ENCODE measurements at regions not wholly inside any gene's neighbourhood (a gene's known extent, or its start where the extent isn't known, plus 50 kb on each side); places are given as distances from the start of the nearest gene placed in this dataset.
"Not testable (repeated sequence)": the region's sequence is repeated elsewhere in the genome, so short reads cannot be mapped to it uniquely, and the experiment has no call there.

GRCh38 chrX:1877780-1878179 lies 262.9 kb downstream of the ASMT start:
- Histone ChIP-seq H3K4me1 (no peaks in the 10 kb centered on the region), H3K36me3 (no peaks in the 10 kb centered on the region), H3K9me3 (no peaks in the 10 kb centered on the region), H3K27me3 (no peaks in the 10 kb centered on the region), H3K4me3 (no peak overlapping the region), H3K27ac (no peak overlapping the region)
- no peak for TF ChIP-seq POLR2A (IDR thresholded peaks at IDR 0.05)
- no peak for TF ChIP-seq CTCF (IDR thresholded peaks at IDR 0.05)
- no peak for DNase-seq

GRCh38 chrX:1880884-1881817 lies 266.3 kb downstream of the ASMT start:
- not testable (repeated sequence) for H3K27me3 ChIP-seq, H3K4me1 ChIP-seq, DNase-seq, H3K27ac ChIP-seq, H3K9me3 ChIP-seq, H3K36me3 ChIP-seq, H3K4me3 ChIP-seq

- Histone ChIP-seq H3K36me3 (no peaks in the 10 kb centered on the region), H3K4me1 (no peaks in the 10 kb centered on the region)
- TF ChIP-seq POLR2A (IDR thresholded peaks at IDR 0.05) = no peak
- no peak for TF ChIP-seq CTCF (IDR thresholded peaks at IDR 0.05)
Measured at GRCh38 chrX:1883772-1884171, 268.9 kb downstream of the ASMT start.

GRCh38 chrX:1884446-1884845 lies 269.6 kb downstream of the ASMT start:
- Histone ChIP-seq H3K27me3 (no peaks in the 10 kb centered on the region), H3K4me1 (no peaks in the 10 kb centered on the region), H3K9me3 (no peaks in the 10 kb centered on the region), H3K36me3 (no peaks in the 10 kb centered on the region), H3K4me3 (no peak overlapping the region), H3K27ac (no peak overlapping the region)
- no peak for DNase-seq
- TF ChIP-seq POLR2A (IDR thresholded peaks at IDR 0.05) = no peak
- TF ChIP-seq CTCF (IDR thresholded peaks at IDR 0.05) = no peak

More at GRCh38 chrX:1883772-1884171, 268.9 kb downstream of the ASMT start:
- H3K9me3 ChIP-seq = no peaks in the 10 kb centered on the region
- no peaks in the 10 kb centered on the region for H3K27me3 ChIP-seq
- H3K27ac ChIP-seq = no peak overlapping the region
- DNase-seq = no peak
- H3K4me3 ChIP-seq = no peak overlapping the region

GRCh38 chrX:1885116-1885515 lies 270.3 kb downstream of the ASMT start:
- H3K4me3 ChIP-seq = no peak overlapping the region
- H3K36me3 ChIP-seq = no peaks in the 10 kb centered on the region
- no peaks in the 10 kb centered on the region for H3K4me1 ChIP-seq
- no peaks in the 10 kb centered on the region for H3K27me3 ChIP-seq
- no peak for TF ChIP-seq CTCF (IDR thresholded peaks at IDR 0.05)
- no peak for TF ChIP-seq POLR2A (IDR thresholded peaks at IDR 0.05)
- H3K9me3 ChIP-seq = no peaks in the 10 kb centered on the region
- H3K27ac ChIP-seq = no peak overlapping the region
- no peak for DNase-seq

- H3K4me1 ChIP-seq, H3K9me3 ChIP-seq, H3K27me3 ChIP-seq, H3K27ac ChIP-seq, H3K4me3 ChIP-seq, DNase-seq, H3K36me3 ChIP-seq: not testable (repeated sequence)
Measured at GRCh38 chrX:1888305-1888704, 273.4 kb downstream of the ASMT start.

GRCh38 chrX:1894026-1894294 lies 279.1 kb downstream of the ASMT start:
- no peak for TF ChIP-seq POLR2A (IDR thresholded peaks at IDR 0.05)
- Histone ChIP-seq H3K27me3 (no peaks in the 10 kb centered on the region), H3K36me3 (no peaks in the 10 kb centered on the region), H3K27ac (no peak overlapping the region), H3K9me3 (no peaks in the 10 kb centered on the region), H3K4me3 (no peak overlapping the region), H3K4me1 (no peaks in the 10 kb centered on the region)
- DNase-seq = no peak

Data from Peyer's patch (tissue), 4 donors.